Tibial nerve (tissue), 4 donors: ENCODE measurements at regions not wholly inside any gene's neighbourhood (a gene's known extent, or its start where the extent isn't known, plus 50 kb on each side); places are given as distances from the start of the nearest gene placed in this dataset.

Experiments used
- DNase-seq, 2 donors: peaks; one replicate each; pipeline ENCODE4 v3.0.0-alpha.2; 2019; ENCODE audit warnings: low spot score in 2 of 2
- H3K27ac ChIP-seq, 4 donors: fragments of 200-600 bp; sonication (generic) in 3 of 4; one replicate each; pipeline ENCODE4 v1.5.1; 2017 to 2019; ENCODE audit warnings: mild to moderate bottlenecking in 1 of 4
- H3K27me3 ChIP-seq, 2 donors: fragments of 200-600 bp; sonication (generic) in 1 of 2; one replicate each; pipeline versions ENCODE4 v1.5.1 to v1.6.0; 2017 to 2019
- H3K36me3 ChIP-seq, 3 donors: fragments of 200-600 bp; sonication (generic); one replicate each; pipeline ENCODE4 v1.5.1; 2018 to 2019
- H3K4me1 ChIP-seq, 4 donors: fragments of 200-600 bp; sonication (generic) in 3 of 4; one replicate each; pipeline ENCODE4 v1.5.1; 2017 to 2019
- H3K4me3 ChIP-seq, 4 donors: fragments of 200-600 bp; sonication (generic) in 3 of 4; one replicate each; pipeline ENCODE4 v1.5.1; 2017 to 2019; ENCODE audit warnings: mild to moderate bottlenecking in 1 of 4, moderate library complexity in 1 of 4
- H3K9me3 ChIP-seq, 4 donors: fragments of 200-600 bp; sonication (generic) in 3 of 4; one replicate each; pipeline ENCODE4 v1.5.1; 2017 to 2019
- EP300 ChIP-seq, 2 donors: sonication (generic); formaldehyde crosslinking; IDR thresholded peaks; one replicate each; pipeline ENCODE4 v1.6.1; 2017; ENCODE audit warnings: antibody characterized with exemption in 2 of 2, mild to moderate bottlenecking in 1 of 2
- POLR2A ChIP-seq, 2 donors: fragments of 450-650 bp; IDR thresholded peaks; one replicate each; pipeline ENCODE4 v1.6.1; 2017; ENCODE audit warnings: antibody characterized with exemption in 2 of 2, mild to moderate bottlenecking in 2 of 2, moderate library complexity in 2 of 2
- WGBS, 2 donors: methylation state at CpG; one replicate each; pipeline ENCODE4 v1.1.5; 2018; 5-methylcytosine and 5-hydroxymethylcytosine counted together
- TF ChIP-seq, protein P1 (sequence below), 5 experiments: fragments of 200-600 bp in 3 of 5; fragments of 450-650 bp in 2 of 5; sonication (generic) in 3 of 5; IDR thresholded peaks; one replicate each; pipeline ENCODE4 v1.5.1; 2016 to 2019; ENCODE audit warnings: antibody characterized with exemption in 5 of 5, mild to moderate bottlenecking in 3 of 5, moderate library complexity in 2 of 5

DNA sequence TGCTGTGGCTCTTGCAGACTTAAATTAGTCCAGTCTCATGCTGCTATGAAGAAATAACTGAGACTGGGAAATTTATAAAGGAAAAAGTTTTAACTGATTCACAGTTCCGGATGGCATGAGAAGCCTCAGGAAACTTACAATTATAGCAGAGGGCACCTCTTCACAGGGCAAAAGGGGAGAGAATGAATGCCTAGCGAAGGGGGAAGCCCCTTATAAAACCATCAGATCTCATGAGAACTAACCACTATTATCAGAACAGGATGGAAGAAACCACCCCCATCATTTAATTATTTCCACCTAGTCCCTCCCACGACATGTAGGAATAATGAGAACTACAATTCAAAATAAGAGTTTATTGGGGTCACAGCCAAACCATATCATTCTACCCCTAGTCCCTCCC, 91.4 kb downstream of the GPR174 start:
- no peak for DNase-seq
- H3K27ac ChIP-seq: no peak overlapping the region
- H3K4me1 ChIP-seq: no peaks in the 10 kb centered on the region
- no peaks in the 10 kb centered on the region for H3K27me3 ChIP-seq
- no peaks in the 10 kb centered on the region for H3K36me3 ChIP-seq
- 72 to 87% methylated on average over 3 of the region's 3 CpGs for WGBS, 2 donors
- TF ChIP-seq EP300 (IDR thresholded peaks at IDR 0.05) (no peak), POLR2A (IDR thresholded peaks at IDR 0.05) (no peak)
- TF ChIP-seq, protein P1, sequence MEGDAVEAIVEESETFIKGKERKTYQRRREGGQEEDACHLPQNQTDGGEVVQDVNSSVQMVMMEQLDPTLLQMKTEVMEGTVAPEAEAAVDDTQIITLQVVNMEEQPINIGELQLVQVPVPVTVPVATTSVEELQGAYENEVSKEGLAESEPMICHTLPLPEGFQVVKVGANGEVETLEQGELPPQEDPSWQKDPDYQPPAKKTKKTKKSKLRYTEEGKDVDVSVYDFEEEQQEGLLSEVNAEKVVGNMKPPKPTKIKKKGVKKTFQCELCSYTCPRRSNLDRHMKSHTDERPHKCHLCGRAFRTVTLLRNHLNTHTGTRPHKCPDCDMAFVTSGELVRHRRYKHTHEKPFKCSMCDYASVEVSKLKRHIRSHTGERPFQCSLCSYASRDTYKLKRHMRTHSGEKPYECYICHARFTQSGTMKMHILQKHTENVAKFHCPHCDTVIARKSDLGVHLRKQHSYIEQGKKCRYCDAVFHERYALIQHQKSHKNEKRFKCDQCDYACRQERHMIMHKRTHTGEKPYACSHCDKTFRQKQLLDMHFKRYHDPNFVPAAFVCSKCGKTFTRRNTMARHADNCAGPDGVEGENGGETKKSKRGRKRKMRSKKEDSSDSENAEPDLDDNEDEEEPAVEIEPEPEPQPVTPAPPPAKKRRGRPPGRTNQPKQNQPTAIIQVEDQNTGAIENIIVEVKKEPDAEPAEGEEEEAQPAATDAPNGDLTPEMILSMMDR (IDR thresholded peaks at IDR 0.05): no peak
- no peak overlapping the region for H3K4me3 ChIP-seq
- H3K9me3 ChIP-seq: no peaks in the 10 kb centered on the region

DNA sequence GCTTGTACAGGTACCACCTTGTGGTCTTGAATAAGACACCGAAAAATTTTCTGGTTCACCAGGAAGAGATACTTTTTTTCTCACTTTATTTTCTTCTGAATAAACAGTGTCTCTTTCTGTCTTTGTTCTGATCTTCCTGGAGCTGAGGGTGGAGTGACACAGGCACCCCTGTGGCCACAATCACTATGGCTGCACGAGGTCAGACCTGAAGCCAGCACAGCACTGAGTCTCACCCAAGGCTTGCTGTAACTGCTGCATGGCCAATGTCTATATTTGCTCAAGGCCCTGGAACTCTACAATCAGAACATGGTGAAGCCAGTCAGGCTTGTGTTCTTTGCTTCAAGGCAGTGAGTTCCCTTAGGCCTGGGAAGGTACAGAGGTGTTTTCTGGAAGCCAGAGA, 87.2 kb downstream of the GPR174 start:
- H3K4me3 ChIP-seq: no peak overlapping the region
- TF ChIP-seq EP300 (IDR thresholded peaks at IDR 0.05): no peak
- no peak for TF ChIP-seq POLR2A (IDR thresholded peaks at IDR 0.05)
- TF ChIP-seq, protein P1 (IDR thresholded peaks at IDR 0.05): no peak
- 75 to 76% methylated on average over 2 of the region's 2 CpGs for WGBS, 2 donors
- H3K4me1 ChIP-seq: no peaks in the 10 kb centered on the region
- no peaks in the 10 kb centered on the region for H3K36me3 ChIP-seq
- no peaks in the 10 kb centered on the region for H3K27me3 ChIP-seq
- DNase-seq: no peak
- H3K9me3 ChIP-seq: no peaks in the 10 kb centered on the region
- no peak overlapping the region for H3K27ac ChIP-seq
